NOMO-1 treated with DMSO at 0.1 percent for 48 hours (cell line): ENCODE measurements at regions not wholly inside any gene's neighbourhood (a gene's known extent, or its start where the extent isn't known, plus 50 kb on each side); places are given as distances from the start of the nearest gene placed in this dataset.
"Not testable (repeated sequence)": the region's sequence is repeated elsewhere in the genome, so short reads cannot be mapped to it uniquely, and the experiment has no call there.

Experiments used
- DNase-seq: peaks from one replicate; lab custom pipeline; 2025; ENCODE audit not compliant: unreplicated experiment; lab: John Stamatoyannopoulos, UW

DNA sequence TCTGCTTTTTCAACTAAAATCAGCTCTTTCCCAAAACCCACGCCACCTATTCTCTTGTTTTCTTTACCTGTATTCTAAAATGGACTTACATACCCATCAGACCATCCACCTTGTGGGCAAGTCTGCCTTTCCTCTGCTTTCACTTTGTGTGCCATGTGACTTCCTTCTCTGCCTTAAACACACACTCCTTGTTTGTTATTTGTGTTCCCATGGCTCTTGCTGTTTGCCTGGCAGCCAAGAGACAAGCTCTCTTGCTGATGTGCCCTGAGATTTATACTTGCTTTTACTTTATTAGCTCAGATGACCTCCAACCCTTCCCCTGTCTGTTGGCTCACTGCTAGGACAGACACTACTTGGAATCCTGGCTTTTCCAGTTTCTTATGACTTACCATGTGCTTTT is 309.7 kb upstream of the LRRTM4 start:
- no peak for DNase-seq

DNA sequence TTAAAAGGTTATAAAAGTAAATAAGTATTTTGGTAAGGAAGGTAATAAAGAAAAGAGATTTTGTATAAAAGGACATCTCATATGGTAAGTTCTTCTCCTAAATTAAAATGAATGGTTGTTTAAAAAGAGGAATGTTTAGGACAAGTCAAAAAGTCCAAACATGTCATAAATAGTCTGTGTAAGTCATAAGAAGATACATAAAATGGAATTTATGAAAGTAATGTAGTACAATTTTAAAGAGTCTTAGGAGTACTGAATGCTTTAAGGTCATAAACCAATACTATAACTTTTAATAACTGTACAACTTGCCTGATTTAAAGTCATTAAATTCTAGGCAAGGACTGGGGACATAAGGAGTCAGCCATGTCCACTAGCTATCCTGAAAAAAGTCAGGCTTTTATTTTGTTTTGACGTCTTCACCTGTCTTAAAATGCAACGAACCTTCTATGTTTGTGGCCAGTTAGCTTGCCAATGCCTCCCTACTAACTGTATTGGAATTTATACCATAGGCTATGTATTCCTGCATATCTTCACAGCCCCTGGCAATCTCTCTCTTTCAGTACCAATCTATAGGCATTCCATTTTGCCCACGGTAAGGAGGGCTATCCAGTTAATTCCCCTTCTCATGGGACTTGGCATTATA is 312.3 kb upstream of the LRRTM4 start:
- no peak for DNase-seq

DNA sequence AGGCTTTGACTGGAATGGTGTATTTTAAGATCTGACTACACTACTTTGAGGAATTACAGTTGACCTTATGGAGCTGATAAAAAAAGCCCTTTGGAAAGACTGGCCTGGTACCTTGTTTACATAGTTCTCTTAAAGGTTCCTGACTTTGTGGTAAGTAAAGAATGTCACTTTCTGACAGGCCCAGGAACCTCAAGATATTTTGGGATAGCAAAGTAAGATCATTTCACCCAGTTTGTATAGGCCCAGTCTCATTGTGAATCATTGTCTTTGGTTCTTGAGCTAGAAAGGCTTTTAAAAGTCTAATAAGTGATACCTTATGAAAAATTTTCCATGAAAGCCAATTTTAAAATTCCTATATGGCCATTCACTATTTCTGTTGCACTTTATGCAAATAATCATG is 316.3 kb upstream of the LRRTM4 start:
- no peak for DNase-seq

DNA sequence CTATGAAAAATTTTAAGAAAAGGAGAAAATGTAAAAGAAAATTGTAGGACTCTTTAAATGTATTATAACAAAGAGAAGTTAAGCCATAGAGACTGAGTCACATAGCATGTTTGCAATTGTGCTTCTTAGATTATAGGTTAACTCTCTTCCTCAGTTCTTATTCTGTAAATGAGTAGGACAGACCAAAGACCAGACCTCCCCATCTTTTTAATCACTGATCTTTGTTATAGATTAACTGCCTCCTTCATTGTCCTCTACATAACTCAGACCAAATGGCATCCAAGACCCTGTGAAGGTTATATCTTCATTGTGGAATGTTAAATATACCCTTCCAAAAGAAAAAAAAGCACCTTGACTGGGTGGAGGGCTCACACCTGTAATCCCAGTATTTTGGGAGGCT is 316.9 kb upstream of the LRRTM4 start:
- DNase-seq = no peak

DNA sequence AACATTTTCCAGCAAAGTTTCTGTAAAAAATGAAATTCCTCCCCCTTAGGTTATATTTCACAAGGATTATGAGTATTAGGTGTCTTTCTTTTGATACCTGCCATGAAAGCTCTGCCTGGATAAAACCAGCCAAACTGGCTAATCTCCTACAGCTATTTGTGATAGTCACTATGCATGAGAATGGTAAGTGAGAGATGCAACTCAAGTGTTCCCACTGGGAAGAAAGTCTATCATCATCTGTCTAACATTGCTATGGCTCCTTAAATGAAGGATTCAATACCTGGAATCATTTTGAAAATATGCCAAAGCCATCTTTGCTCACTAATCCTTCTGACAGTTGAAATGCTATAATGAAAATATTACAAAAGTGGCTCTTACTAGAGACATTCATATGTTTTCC is 339.9 kb upstream of the LRRTM4 start:
- DNase-seq = no peak

DNA sequence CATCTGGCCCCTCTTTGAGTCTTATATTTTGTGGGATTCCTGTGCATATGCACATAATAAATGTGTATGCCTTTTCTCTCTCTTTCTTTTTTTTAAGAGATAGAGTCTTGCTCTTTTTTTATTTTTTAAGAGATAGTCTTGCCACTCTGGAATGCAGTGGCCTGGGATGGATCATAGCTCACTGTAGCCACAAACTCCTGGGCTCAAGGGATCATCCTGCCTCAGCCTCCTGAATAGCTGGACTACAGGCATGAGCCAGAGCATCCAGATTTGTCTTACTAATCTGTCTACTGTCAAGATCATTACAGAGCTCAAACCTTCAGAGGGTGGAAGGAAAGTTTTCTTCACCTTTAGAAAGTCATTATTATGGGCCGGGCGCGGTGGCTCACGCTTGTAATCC is 342.2 kb upstream of the LRRTM4 start:
- no peak for DNase-seq

DNA sequence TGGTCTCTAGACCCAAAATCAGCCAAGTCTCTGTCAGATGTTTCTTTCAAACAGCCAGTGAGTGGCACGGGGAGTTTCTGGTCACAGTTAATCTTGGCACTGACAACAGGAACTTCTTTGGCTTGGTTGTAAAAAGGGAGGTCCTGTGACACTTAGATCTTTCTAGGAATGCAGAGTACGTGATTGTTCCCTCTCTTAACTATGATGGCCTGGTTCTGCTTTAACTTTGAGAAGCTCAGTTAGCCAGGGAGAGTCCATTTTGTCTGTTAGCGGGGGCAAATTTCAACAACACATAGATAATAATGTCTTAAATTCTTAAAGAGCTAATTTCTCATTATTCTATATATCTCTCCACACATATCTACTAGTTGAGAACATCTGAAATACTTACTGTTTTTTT is 344.5 kb upstream of the LRRTM4 start:
- DNase-seq = no peak

DNA sequence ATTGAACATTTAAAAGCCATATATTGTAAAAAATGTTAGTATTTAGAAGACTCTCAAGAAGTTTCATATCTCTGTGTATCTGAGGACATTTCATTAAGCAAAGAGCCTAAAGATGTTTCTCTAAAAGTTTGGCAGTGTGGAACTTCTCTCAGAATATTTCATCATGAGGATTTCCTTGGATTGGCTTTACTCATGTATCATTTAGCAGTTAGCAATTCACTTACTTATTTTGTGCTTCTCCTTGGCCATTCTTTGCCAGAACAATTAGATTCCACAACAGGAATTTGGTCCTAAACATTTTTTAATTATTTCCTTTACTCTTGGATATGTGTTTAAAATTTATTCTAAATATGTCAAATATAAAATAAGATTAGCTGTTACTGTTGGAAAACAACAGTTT is 345.0 kb upstream of the LRRTM4 start:
- DNase-seq = no peak

DNA sequence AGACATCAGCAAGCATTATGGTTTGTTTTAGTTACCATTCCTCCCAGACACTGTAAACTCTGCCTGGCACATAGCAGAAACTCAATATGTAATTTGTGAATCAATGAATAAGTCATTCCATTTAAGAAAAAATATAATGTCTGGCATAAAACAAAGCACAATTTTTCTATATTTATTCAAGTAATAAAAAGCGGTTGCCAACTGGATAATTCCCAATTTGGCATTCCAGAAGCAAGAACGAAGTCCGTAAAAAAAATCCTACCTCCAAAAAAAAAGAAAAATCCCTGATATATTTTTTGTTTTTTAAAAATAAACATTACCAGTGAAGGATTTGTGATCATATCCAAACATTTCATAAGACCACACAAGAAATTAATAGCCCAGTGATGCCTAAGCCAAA is 351.3 kb upstream of the LRRTM4 start:
- DNase-seq = no peak

DNA sequence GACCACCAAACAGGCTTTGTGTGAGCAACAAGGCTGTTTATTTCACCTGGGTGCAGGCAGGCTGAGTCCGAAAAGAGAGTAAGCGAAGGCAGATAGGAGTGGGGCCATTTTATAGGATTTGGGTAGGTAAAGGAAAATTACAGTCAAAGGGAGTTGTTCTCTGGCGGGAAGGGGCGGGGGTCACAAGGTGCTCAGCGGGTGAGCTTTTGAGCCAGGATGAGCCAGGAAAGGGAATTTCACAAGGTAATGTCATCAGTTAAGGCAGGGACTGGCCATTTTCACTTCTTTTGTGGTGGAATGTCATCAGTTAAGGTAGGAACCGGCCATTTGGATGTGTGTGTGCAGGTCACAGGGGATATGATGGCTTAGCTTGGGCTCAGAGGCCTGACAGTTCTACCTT is 378.0 kb upstream of the LRRTM4 start:
- DNase-seq = not testable (repeated sequence)

DNA sequence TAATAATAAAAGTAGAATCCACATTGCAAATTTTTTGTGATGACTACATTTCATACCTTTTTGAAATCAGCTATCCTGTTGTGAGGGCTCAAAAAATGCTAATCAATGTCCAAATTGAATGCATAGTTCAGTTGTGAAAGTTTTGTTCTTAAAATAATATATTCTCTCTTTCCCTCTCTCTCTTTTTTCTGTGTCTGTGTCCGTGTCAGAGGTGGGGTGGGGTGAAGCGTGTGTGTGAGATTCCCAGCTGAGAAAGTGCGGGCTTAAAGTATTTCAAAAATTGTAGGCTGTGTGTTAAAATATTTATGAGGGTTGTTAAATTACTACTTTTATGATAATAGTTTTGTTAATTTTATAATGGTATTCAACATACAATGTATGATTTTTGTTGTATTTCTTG is 388.0 kb upstream of the LRRTM4 start:
- DNase-seq = no peak

DNA sequence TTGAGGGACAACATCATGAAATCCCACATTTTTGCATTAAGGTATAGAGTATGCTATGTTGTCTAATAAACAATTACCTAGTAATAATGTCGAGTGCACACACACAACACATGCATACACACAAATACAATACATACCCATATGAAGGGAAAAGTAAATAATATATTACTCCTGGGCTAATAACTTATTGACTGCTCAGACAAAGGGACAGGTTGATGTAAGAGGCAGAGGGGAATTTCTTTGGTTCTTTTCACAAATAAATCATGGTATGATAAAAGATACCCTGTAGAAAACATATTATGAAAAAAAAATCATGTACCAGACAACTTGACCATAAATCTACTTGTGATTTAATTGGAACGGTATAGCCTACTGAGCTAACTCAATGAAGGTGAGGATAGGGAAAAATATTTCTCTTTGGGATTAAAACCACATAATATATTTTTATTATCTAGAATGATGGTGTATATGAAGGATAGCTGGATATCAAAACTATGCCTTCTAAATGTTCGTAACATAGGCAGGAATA is 398.7 kb upstream of the LRRTM4 start:
- no peak for DNase-seq

DNA sequence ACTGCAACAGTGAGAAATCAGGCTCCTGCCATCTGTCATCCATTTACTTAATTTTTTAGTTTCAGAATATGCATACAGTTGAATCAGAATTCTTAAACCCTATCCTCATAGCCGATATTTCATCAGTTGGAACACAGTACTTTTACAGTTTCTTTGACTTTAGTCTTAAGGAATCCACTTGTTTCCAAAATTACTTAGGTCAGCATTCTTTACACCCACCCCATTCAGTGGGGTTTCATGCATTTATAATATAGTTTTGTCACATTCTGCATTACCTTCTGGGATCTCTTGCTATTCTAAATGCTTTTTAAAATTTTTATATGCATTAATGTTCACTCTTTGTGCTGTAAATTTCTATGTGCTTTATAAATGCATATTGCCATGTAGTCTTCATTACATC is 400.4 kb upstream of the LRRTM4 start:
- no peak for DNase-seq

DNA sequence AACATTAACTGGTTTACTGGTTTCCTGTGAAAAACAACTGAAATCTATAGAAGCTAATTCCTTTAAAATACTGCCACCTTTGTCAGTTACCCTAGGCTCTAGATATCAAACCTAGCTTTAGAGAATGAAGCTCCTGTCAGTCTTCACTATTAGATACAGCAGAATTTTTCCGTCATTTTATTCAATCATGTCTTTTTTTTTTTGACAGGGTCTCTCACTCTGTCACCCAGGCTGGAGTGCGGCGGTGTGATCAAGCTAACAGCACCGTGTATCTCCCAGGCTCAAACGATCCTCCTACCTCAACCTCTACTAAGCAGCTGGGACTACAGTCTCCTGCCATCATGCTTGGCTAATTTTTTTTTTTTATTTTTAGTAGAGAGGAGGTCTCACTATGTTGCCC is 415.2 kb upstream of the LRRTM4 start:
- DNase-seq = no peak

DNA sequence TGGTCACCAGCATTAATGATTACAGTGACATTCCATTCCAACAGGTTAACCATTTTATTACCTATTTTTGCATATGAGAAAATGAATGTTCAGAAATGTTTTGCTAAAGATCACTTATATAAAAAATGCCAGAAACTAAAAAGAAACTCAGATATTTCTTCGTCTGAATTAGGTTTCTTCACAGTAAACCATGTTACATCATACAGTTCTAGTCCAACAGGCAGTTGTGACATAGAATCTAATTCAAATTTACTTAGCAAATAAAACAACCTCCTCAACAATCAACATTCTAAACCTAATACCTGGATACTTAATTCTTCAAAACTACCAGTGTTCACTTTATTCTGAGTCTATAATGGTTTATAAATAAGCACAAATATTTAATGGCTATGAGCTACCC is 416.3 kb upstream of the LRRTM4 start:
- no peak for DNase-seq

DNA sequence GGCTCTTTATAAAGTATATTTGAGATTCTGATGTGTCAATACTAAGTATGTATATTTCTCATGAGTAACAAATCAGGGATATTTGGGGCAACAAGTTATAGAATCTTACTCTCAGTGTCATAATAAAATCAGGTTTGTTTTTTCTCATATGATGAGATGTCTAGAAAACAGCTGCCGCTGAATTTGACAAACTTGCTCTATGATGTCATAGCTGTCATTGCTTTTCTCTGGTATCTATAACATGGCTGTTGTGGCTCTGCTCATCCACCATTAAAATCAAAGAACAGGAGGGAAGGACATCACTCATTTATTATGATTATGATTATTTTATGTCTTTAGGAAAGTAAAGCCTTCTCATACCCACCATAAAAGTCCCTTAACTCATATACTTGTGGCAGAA is 417.2 kb upstream of the LRRTM4 start:
- no peak for DNase-seq

DNA sequence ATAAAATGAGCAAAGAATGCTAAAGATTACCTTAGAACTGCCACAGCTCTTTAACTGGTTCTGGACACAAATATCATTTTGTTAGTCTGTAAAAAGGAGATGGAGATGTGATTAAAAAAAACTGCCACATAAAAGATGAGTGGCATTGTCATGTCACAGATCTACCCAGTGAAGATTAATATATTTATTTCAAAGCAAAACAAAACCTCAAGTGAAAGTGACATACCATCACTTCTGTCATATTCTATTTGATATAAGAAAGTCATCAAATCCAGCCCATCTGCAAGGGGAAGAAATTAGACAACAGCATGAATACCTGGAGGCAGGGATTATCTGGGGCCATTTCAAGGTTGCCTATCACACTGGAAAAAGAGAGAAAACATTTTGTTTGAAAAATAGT is 417.6 kb upstream of the LRRTM4 start:
- no peak for DNase-seq

DNA sequence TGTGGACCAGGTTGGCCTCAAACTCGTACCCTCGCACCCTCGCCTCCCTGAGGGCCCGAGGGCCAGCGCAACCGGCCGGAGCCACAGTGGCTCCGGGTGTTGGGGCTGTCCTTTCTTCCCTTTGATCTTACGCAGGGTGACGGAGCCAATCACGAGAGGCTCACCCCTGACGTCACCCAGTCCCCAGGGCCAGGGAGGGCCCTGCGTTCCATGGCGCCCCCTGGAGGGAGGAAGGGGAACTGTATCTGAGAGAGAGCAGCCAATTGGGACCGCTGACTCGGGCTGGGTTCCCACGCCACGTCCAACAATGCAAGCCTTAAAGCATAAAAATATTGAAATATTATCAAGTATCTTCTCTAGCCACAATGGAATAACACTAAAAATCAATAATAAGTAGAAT is 432.8 kb upstream of the LRRTM4 start:
- no peak for DNase-seq

DNA sequence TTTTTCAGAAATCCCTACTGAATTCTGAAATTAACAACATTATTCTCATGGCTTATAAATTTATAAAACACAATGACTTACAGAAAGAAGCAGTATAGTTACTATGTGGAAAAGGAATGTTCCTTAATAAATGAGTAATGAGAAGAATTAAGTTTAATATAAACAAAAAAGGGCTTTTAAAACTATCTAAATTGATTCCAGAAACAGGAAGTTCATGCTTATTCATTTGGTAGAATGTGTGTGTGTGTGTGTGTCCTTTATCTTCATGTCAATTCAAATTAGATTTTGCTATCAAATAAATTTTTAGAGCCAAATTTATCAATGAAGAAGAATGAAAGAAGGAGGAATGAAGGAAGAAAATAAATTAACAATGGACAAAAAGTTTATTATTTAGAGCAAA is 440.8 kb upstream of the LRRTM4 start:
- DNase-seq = no peak

DNA sequence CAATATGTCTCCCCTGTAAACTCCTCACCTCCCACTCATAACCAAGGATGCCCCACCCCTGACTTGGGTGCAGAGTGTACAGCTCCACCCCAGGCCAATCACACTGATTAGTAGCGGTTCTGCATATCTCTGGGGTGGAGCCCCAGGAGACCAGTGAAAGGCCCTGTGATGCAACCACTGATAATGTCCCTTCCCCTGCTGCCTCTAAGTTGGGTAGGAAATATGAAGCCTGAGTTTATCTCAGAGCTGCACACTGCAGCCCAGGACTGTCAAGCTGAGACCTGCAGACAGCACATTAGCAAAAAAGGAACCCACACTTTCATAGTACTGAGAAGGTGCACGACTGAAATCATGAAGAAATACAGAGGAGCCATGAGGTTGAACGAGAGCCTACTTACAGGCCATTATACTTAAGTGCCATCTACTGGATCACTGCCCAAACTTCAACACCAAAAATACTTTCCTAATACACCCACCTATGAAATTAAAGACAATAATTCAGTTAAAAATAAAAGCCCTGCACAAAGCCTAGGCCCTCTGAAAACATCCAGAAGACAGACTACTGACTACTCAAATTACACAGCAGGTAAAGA is 455.4 kb upstream of the LRRTM4 start:
- no peak for DNase-seq

DNA sequence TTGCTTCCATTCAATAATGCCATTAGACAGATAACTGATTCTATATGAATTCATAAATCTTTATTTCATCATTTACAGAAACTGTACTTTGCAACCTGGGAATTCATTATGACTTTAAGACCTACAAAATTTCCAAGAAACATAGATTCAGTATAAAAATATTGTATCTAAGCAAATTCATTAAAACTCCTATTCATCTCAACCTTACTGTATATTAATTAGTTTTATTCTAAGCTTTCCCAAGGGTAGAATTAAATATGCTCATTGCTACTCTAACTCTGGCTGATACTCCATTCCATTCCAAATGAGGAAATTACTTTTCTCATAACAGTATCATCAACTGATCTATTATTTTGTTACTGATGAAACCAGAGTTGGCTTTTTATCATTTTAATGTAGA is 473.0 kb upstream of the LRRTM4 start:
- no peak for DNase-seq

DNA sequence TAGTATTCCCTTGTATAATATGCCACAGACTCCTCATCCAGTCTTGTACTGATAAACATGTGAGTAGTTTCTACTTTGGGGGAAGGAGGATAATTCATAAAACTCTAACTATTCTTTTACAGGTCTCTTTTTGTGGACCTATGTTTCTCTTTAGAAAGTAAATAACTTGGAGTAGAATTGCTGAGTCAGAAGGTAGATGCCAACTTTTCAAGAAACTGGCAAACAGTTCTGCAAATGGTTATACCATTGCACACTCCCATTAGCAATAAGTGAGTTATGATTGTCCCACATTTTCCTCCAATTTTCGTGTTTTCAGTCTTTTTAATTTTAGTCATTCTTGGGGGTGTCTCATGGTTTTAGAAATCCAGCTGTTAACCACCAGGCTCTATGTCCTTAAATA is 477.2 kb upstream of the LRRTM4 start:
- no peak for DNase-seq

DNA sequence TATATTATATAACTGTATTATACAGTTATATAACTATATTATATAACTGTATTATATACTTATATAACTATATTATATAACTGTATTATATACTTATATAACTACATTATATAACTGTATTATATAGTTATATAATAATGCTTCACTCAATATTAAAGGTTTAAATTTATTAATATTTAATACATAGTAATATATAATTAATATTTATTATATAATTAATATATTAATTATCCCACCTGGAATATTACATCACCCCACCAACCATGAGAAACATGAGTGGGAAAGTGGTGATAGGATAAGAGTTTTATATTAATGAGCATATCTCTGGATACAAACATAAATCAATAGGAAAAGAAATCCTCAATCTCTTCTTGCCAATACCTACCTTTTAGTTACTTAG is 487.1 kb upstream of the LRRTM4 start:
- DNase-seq = no peak
